ENCODE measurements at regions not wholly inside any gene's neighbourhood (a gene's known extent, or its start where the extent isn't known, plus 50 kb on each side); places are given as distances from the start of the nearest gene placed in this dataset.

DNA sequence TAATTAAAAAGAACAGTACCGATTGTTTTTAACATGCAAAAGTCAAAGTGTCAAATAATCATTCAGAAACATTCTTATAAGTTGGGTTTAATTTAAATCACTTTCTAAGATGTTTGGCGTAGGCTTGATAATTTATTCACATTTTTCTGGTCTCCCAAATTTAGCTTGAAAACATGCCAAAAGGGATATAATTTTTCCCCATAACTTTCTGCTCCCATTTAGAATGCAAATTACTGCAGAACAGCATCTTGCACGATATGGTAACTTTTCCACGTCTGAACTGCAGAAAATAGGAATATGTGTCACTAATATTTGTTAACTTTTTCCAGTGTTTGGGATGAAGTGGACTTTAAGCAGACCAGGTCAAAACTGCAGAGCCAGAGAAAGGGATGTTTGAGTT, 1592.4 kb upstream of the SEL1L start:
- Mint-ChIP-seq H3K27me3 (ENCODE audit: low read depth) (no peaks in the 10 kb centered on the region), H3K9me3 (peaks cover 13% of the 10 kb centered on the region), H3K4me1 (ENCODE audit: low read depth) (no peaks in the 10 kb centered on the region), H3K36me3 (ENCODE audit: low read depth) (no peaks in the 10 kb centered on the region), H3K4me3 (no peak overlapping the region), H3K27ac (no peak overlapping the region)

DNA sequence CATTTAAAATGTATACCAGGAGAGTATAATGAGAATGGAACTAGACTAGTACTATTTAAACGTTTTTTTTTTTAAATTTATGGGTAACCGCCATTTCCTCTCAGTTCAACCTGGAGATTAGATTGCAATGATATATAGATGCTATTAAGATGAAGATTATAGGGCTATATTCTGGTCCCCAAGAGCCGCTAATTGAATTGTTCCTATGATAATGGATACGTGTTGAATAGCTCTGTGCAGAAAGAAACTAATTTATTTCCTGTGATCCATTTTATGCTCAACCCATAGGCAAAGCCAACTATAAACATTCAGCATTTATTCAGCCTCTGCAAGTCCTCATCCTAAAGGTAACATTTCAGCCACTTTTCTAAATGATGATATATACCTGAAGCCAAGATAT, 1595.1 kb upstream of the SEL1L start:
- Mint-ChIP-seq H3K27me3 (ENCODE audit: low read depth) (no peaks in the 10 kb centered on the region), H3K4me3 (no peak overlapping the region), H3K36me3 (ENCODE audit: low read depth) (no peaks in the 10 kb centered on the region), H3K27ac (no peak overlapping the region), H3K4me1 (ENCODE audit: low read depth) (no peaks in the 10 kb centered on the region), H3K9me3 (peaks cover 15% of the 10 kb centered on the region)

DNA sequence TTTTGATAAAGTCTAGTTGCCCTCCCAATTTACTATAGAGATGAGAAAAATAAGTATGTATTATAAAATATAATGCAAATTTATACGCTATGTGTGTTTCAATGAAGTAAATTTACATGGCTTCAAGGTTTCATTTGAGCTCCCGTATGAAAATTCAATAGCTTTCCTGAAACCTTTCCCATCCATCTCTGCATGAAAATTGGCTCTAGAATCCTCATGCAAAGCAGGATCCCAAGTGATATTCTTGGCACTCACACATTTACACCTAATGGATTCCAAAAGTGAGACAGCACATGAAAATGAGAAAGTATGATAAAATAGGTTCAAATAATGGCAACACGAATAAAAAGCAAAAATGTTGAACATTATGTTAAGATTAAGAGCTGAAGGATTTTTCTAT, 1595.8 kb upstream of the SEL1L start:
- Mint-ChIP-seq H3K27me3 (ENCODE audit: low read depth) (no peaks in the 10 kb centered on the region), H3K4me3 (no peak overlapping the region), H3K9me3 (peaks cover 15% of the 10 kb centered on the region), H3K36me3 (ENCODE audit: low read depth) (no peaks in the 10 kb centered on the region), H3K27ac (no peak overlapping the region), H3K4me1 (ENCODE audit: low read depth) (no peaks in the 10 kb centered on the region)

DNA sequence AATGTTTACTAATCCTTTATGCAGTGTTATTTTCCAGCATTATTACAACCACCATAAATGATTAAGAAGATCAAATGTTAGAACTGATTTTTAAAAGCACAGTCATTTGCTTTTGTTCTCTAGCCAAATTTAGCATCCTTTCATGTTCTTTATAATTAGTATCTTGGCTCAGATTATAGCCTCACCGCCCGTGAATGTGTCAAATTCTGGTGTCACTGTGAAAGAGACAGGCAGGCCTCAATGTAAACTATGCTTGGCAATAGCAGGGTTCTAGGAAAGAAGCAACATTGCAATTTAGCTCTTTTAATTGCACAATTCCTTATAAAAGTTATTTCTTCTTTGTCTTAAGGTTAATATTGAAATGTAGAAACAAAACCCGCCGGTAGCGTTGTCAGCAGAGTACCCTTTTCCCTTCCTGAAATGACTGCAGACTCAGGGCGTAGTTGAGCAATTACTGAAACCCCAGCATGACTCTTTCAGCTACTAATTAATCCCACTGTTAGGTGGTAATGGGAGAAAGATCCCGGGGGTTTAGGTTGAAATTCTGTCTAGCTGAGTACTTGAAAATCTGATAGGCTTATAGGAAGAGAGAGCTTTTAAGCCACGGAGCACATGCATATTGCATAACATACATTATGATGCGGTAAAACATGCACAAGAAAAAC, 1600.5 kb upstream of the SEL1L start:
- Mint-ChIP-seq H3K9me3 (peaks cover 11% of the 10 kb centered on the region), H3K27me3 (ENCODE audit: low read depth) (no peaks in the 10 kb centered on the region), H3K27ac (no peak overlapping the region), H3K4me1 (ENCODE audit: low read depth) (no peaks in the 10 kb centered on the region), H3K36me3 (ENCODE audit: low read depth) (no peaks in the 10 kb centered on the region), H3K4me3 (no peak overlapping the region)

DNA sequence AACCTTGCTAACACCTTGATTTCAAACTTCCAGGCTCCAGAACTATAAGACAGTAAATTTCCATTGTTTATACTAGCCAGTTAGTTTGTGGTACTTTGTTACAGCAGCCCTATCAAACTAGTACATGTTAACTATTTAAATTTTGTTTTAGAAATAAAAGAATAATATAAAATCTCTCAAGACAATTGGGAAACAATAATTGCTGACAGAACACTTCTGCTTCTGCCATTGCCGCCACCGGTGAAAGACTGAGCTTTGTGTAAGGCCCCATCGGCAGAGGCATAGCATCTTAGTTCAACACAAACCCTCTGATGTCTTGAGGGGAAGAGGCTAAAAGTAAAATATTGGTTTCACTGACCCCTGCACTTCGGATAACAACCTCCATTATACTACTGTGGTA, 1607.1 kb upstream of the SEL1L start:
- Mint-ChIP-seq H3K4me1 (ENCODE audit: low read depth) (no peaks in the 10 kb centered on the region), H3K4me3 (no peak overlapping the region)

DNA sequence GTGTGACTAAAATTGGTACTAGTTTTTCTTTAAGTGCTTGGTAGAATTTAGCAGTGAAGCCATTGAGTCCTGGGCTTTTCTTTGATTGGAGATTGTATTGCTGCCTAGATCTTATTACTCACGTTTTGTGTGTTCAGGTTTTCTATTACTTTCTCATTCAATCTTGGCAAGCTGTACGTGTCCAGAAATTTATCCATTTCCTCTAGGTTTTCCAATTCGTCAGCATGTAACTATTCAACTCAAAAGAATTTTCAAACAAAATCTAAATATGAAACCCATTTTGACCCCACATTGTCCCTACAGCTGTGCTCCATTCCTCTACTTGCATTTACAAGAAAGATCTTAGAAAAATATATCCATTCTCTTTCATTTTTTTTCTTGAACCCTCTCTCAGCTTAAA, 1613.4 kb upstream of the SEL1L start:
- no peaks in the 10 kb centered on the region for H3K4me1 Mint-ChIP-seq (ENCODE audit: low read depth)
- peaks cover 37% of the 10 kb centered on the region for H3K9me3 Mint-ChIP-seq
- no peak overlapping the region for H3K4me3 Mint-ChIP-seq
- no peak overlapping the region for H3K27ac Mint-ChIP-seq
- H3K27me3 Mint-ChIP-seq (ENCODE audit: low read depth): no peaks in the 10 kb centered on the region
- H3K36me3 Mint-ChIP-seq (ENCODE audit: low read depth): no peaks in the 10 kb centered on the region

More for the DNA sequence above, 1607.1 kb upstream of the SEL1L start:
- Mint-ChIP-seq H3K27me3 (ENCODE audit: low read depth) (no peaks in the 10 kb centered on the region), H3K9me3 (peaks cover 13% of the 10 kb centered on the region), H3K36me3 (ENCODE audit: low read depth) (no peaks in the 10 kb centered on the region), H3K27ac (no peak overlapping the region)

DNA sequence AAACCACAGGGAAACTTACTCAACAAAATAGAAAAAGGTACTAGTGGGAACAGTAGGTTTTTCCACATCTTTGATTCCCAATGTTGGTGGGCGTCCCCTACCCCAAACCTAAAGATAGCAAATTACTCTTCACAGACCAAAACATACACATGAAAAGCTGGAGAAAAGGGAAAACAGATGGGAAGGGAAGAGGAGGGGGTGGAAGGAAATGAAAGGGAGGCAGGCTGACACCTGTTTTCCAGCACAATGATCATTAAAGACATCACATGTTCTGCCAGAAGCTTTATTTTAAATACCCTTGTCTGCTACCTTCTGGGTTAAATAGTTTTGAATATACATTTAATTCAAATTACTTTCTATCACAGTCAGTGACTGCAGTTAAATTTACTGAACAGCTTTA, 1617.9 kb upstream of the SEL1L start:
- Mint-ChIP-seq H3K27ac (no peak overlapping the region), H3K27me3 (ENCODE audit: low read depth) (no peaks in the 10 kb centered on the region), H3K4me1 (ENCODE audit: low read depth) (no peaks in the 10 kb centered on the region), H3K9me3 (peaks cover 23% of the 10 kb centered on the region), H3K4me3 (no peak overlapping the region), H3K36me3 (ENCODE audit: low read depth) (no peaks in the 10 kb centered on the region)

DNA sequence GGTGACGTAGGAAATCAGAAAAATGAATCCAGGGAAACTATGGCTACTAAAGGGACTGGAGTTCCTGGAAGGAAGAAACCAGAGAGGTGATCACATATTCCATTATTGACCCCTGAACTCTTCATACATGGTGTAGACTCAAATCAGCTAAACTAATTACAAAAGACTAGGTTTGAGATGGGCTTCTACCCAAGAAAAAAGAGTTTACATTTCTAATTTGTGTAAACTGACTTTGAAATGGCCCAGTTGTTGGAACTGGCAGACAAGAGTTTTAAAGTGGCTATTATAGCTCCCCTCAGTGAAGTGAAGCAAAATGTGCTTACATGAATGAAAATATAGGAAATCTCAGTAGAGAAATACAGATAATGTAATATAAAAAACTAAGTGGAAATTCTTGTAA, 1619.4 kb upstream of the SEL1L start:
- no peak overlapping the region for H3K4me3 Mint-ChIP-seq
- H3K9me3 Mint-ChIP-seq: peaks cover 17% of the 10 kb centered on the region
- H3K27ac Mint-ChIP-seq: no peak overlapping the region
- no peaks in the 10 kb centered on the region for H3K36me3 Mint-ChIP-seq (ENCODE audit: low read depth)
- no peaks in the 10 kb centered on the region for H3K4me1 Mint-ChIP-seq (ENCODE audit: low read depth)
- no peaks in the 10 kb centered on the region for H3K27me3 Mint-ChIP-seq (ENCODE audit: low read depth)

DNA sequence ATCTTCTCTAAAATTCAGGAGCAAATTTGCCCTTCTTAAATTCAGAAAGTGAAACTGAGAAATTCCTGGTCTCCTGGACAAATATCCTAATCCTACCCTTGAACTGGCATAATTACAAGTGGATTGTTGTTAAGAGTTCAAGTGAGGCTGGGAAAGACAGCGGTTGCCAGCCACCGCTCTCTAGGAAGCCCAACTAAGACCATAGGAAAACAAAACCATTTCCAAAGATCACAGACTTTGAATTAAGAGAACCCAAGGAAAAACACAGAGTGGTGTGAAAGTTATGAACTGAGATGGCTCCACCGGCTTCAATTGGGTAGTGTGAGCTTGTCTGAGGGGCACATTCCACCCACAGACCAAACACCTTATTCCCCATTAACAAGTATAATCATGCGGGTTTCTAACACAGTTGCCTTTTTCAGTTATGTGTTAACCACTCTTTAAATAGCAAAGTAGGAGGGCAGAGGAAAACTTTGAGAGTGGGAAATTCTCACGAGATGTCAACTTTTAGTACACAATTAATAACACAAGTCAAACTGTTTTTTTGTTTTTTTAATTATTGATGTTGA, 1628.8 kb upstream of the SEL1L start:
- Mint-ChIP-seq H3K9me3 (peaks cover 6% of the 10 kb centered on the region), H3K27ac (no peak overlapping the region), H3K4me1 (ENCODE audit: low read depth) (no peaks in the 10 kb centered on the region), H3K27me3 (ENCODE audit: low read depth) (no peaks in the 10 kb centered on the region), H3K4me3 (no peak overlapping the region), H3K36me3 (ENCODE audit: low read depth) (no peaks in the 10 kb centered on the region)

DNA sequence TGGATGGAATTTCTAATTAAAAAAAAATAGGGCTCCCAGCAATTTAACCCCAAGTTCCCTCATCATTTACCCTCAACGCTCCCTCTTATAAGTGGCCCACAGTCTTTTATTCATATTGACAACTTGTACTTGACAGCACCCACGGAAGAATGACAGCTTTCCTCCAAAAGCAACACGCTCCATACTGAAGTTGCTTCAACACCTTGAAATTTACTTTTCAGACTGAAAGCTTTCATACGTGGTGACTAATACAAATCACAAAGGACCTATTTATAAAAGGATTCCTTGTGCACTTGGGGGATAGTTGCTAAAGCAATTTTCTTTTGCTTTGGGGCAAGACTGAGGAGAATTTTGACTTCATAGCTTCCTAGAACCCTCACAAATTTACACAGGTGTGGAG, 1629.4 kb upstream of the SEL1L start:
- H3K4me1 Mint-ChIP-seq (ENCODE audit: low read depth): no peaks in the 10 kb centered on the region
- no peaks in the 10 kb centered on the region for H3K27me3 Mint-ChIP-seq (ENCODE audit: low read depth)
- H3K9me3 Mint-ChIP-seq: peaks cover 9% of the 10 kb centered on the region

DNA sequence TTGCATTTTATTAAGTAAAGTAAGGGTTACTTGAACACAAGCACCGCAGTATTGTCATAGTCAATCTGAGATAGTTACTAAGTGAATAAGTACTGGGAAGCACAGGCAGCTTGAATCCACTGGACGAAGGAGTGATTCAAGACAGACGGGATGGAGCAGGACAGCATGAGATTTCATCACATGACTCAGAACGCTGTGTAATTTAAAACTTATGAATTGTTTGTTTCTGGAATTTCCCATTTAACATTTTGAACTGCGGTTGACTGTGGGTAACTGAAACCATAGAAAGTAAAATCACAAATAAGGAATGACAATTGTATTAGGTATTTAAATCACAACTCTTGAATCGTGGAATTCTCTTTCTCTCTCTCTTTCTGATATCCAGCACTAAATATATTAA, 1630.4 kb upstream of the SEL1L start:
- Mint-ChIP-seq H3K4me1 (ENCODE audit: low read depth) (no peaks in the 10 kb centered on the region), H3K27me3 (ENCODE audit: low read depth) (no peaks in the 10 kb centered on the region), H3K4me3 (no peak overlapping the region), H3K36me3 (ENCODE audit: low read depth) (no peaks in the 10 kb centered on the region), H3K27ac (no peak overlapping the region), H3K9me3 (peaks cover 9% of the 10 kb centered on the region)

More for the DNA sequence above, 1629.4 kb upstream of the SEL1L start:
- H3K27ac Mint-ChIP-seq: no peak overlapping the region
- no peak overlapping the region for H3K4me3 Mint-ChIP-seq
- H3K36me3 Mint-ChIP-seq (ENCODE audit: low read depth): no peaks in the 10 kb centered on the region

DNA sequence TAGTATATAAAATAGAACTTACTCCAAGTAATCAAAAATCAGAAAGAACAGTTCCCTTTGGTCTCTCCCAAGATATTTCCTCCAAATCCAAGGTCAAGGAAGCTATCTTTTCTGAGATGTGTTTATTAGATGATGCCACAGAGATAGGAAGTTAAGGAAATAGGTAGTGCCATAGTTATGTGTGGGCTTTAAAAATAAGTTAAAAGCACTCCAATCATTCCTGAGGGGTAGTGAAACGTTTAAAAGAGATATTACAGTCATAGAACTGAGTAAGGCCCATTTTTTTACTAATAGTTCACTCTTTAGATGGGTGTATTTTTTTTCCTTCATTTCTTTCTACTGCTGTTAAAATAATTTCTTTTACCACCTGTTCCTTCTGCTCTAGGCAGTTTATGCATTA, 1630.9 kb upstream of the SEL1L start:
- H3K36me3 Mint-ChIP-seq (ENCODE audit: low read depth): no peaks in the 10 kb centered on the region
- no peaks in the 10 kb centered on the region for H3K4me1 Mint-ChIP-seq (ENCODE audit: low read depth)
- no peak overlapping the region for H3K27ac Mint-ChIP-seq
- no peaks in the 10 kb centered on the region for H3K27me3 Mint-ChIP-seq (ENCODE audit: low read depth)
- no peak overlapping the region for H3K4me3 Mint-ChIP-seq
- H3K9me3 Mint-ChIP-seq: peaks cover 9% of the 10 kb centered on the region

DNA sequence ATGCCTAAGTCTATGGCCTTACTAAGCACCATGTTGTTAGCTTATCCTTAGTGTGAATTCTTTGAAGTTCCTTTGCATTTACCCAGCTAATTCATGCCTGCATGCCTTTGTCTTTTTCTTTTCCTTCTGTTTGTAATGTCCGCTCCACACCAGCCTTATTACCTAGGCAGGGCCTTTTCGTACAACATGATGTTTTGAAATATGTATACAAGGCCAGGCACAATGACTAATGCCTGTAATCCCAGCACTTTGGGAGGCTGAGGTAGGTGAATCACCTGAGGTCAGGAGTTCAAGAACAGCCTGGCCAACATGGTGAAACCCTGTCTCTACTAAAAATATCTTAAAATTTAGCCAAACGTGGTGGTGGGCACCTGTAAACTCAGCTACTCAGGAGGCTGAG, 1636.5 kb upstream of the SEL1L start:
- no peak overlapping the region for H3K27ac Mint-ChIP-seq
- peaks cover 10% of the 10 kb centered on the region for H3K9me3 Mint-ChIP-seq
- no peaks in the 10 kb centered on the region for H3K27me3 Mint-ChIP-seq (ENCODE audit: low read depth)
- no peaks in the 10 kb centered on the region for H3K36me3 Mint-ChIP-seq (ENCODE audit: low read depth)
- no peak overlapping the region for H3K4me3 Mint-ChIP-seq
- H3K4me1 Mint-ChIP-seq (ENCODE audit: low read depth): no peaks in the 10 kb centered on the region

DNA sequence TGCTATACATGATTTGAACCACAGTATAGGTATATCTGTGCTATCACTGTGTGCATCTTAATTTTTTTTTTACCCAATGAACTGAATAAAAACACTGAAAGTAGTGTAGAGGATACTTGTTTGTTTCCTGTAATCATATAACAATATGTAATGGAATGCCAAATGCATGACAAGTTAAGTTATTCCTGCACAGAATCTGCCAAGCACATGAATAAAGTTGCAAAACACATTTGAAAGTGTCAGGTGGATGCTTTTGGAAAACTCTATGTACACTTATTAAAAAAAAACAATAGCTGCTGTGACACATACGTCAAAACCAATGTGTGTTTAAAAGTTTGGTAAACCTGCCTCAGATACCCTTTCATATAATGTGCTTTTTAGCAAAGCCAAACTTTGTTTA, 1638.1 kb upstream of the SEL1L start:
- Mint-ChIP-seq H3K4me3 (no peak overlapping the region), H3K4me1 (ENCODE audit: low read depth) (no peaks in the 10 kb centered on the region), H3K36me3 (ENCODE audit: low read depth) (no peaks in the 10 kb centered on the region), H3K9me3 (peaks cover 10% of the 10 kb centered on the region), H3K27ac (no peak overlapping the region), H3K27me3 (ENCODE audit: low read depth) (no peaks in the 10 kb centered on the region)

DNA sequence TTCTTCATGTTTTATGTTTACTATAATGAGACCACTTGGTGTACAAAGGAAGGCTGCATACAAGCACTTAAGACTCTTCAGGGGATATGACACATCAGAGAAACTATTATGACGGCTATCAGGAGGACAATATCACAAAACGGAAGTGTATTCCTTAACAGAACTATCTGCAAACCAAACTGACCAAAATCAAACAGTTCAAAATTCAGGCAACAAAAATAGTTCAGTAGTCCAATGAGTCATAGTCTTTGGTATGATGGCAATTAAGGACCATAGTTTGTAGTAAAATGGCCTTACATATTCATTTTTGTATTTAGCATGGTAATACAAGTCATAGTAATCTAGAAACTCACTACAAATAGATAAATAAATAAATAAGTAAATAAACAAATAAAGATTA, 1638.7 kb upstream of the SEL1L start:
- Mint-ChIP-seq H3K9me3 (peaks cover 10% of the 10 kb centered on the region), H3K27me3 (ENCODE audit: low read depth) (no peaks in the 10 kb centered on the region), H3K36me3 (ENCODE audit: low read depth) (no peaks in the 10 kb centered on the region), H3K4me3 (no peak overlapping the region), H3K27ac (no peak overlapping the region), H3K4me1 (ENCODE audit: low read depth) (no peaks in the 10 kb centered on the region)

DNA sequence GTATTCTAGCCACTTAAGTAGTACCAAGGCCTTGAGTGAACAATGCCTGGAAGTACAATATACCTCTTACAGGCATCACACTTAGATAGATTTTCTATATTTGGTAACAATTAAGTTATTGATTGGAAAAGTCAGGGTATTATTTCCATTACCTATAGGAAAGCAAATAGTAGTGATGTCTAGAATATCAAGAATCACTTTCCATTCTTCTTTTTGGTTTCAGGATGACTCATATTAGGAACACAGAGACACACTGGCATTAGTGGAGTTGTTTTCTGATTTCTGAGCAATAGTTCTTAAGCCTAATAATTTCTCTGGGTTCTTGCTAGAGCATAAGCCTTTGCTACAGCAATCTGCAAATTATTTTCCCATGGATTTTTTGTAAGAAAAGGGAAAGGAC, 1640.0 kb upstream of the SEL1L start:
- Mint-ChIP-seq H3K27ac (no peak overlapping the region), H3K27me3 (ENCODE audit: low read depth) (no peaks in the 10 kb centered on the region), H3K9me3 (peaks cover 12% of the 10 kb centered on the region), H3K4me1 (ENCODE audit: low read depth) (no peaks in the 10 kb centered on the region), H3K4me3 (no peak overlapping the region), H3K36me3 (ENCODE audit: low read depth) (no peaks in the 10 kb centered on the region)
